ENCODE measurements at regions not wholly inside any gene's neighbourhood (a gene's known extent, or its start where the extent isn't known, plus 50 kb on each side); places are given as distances from the start of the nearest gene placed in this dataset.

DNA sequence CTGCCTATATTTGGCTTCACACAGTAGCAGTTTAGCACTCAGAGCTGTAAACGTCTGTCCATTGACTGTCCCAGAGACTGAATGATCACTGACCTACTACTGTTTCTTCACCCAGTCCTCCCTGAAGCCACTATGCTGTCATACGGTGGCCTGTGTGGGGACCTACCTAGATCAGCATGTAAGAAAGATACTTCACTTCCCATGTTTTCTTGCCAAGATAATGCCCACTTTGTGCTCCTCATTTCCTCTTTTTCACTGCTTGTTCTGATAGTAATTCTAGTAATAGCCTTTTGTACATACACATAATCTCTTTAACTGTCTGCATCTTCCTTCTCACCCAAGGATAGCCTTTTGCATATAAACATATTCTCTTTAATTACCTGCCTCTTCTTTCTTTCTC lies 109.9 kb upstream of the TIAM2 start:
- no peak for DNase-seq

DNA sequence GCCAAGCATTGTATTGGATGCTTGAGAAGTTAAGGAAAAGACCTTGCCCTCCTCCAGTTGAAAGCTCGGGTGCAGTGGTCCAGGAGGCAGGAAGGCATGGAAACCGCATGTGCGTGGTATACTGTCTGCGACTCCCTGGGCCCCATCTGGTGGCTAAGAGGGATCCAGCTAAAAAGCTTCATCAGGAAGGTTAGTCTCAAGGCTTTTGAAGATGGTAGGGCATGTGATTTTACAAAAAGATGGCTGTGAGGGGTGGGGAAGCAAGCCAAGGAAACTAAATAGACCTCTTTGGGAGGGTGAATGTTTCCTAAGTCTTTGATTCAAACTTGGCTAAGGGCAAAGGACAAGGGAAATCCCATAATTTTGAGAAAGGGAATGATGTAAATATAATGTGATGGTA lies 109.1 kb upstream of the TIAM2 start:
- DNase-seq, result no peak

DNA sequence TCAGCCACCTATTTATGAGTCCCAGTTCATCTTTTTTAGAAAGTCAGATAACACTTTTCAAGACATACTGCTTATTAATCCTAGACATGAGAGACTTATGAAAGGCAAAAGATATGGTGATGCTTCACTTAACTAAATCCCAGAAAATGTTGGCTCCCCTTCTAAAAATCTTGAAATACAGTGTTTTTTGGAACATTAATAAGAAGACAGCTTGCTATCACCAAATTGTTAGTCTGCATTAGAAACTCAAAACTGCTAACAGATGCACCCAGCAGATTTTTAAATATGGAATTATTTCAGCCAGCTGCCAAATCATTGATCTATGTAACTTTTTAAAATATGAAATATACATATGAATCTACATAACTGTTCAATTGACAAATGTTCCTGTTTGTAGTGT lies 108.6 kb upstream of the TIAM2 start:
- no peak for DNase-seq

DNA sequence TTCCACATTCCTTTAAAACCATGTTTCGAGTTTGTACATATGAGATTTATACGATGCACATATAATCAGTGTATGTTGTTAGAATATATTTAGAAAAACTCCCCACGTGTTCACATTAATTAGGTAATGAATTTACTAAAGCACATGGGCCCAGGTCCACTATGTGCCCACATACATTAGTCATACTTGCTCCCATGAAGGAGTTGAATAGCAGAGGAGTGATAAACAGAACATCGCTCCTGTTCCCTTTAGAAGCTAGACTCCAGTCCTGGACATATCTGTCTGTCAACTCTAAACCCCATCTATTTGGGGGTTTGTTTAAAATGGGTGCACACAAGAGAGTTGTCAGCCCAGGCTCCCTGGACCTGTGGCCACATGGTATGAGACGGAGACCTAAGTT lies 108.1 kb upstream of the TIAM2 start:
- no peak for DNase-seq

DNA sequence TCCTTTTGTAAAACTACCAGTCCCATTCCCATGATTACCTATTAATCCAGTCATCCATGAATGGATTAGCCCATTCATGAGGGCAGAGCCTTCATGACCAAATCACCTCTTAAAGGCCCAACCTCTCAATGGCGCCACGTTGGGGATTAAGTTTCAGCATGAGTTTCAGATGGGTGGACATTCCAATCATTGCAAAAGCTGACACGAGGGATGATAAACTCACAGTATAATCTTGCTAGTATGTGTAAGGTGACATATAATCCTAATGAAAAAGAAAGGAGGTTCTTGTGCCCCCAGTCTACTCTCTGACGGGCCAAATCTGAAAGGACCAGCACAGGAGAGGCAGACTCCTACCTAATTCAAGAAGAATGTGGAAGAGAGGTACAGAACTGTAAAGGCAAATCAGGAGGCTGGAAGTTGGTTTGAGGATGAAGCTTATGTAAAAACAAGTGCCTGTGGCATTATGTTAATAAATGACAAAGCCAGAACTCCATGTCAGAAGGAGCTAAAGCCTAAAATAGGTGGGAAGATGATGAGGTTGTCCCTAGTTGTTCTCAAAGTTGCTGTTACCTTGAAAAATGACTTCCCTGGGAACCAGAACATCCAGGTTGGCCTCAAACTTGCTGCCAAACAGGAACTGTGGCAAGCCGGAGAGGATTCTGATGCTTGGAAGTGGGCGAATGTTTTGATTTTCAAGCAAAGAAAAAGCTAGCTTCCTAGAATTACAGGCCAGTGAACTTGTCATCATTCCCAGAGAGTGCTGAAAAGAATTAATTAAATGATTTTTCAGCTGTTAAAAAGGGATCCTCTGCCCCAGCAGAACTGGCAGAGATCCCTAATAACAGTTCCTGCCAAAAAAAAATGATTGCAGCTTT lies 106.5 kb upstream of the TIAM2 start:
- no peak for DNase-seq

DNA sequence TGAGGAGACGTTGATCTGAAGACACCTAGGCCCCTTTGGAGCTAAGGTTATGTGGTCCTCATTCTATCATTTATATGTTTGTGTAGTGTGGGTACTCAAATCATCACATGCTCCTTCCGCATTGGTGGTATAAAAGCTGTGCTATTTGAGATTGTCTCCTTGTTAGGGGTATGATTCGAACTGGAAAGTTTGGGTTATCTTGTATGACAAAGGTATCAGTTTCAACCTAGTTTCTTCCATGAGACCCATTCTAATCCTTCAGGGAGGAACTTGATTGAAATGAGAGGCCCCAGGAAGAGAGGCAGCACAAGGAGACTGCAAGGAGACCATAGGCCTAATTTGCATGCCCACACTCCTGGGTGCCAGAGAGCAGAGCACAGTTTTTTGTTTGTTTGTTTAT lies 104.2 kb upstream of the TIAM2 start:
- DNase-seq, result no peak

DNA sequence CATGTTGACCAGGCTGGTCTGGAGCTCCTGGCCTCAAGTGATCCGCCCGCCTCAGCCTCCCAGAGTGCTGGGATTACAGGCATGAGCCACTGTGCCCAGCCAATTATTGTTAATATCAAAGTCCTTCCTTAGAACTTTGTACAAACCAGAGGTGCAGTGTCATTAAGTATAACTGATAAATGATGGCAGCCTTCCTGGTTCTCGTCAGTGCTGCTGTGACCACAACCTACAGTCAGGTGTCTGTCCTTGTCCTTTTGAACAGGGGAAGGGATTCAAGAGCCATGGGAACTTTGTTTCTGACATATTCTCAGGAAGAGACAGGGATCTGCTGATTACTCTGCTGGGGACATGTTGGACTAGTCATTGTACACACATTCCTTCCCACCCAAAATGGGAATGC lies 103.2 kb upstream of the TIAM2 start:
- no peak for DNase-seq

DNA sequence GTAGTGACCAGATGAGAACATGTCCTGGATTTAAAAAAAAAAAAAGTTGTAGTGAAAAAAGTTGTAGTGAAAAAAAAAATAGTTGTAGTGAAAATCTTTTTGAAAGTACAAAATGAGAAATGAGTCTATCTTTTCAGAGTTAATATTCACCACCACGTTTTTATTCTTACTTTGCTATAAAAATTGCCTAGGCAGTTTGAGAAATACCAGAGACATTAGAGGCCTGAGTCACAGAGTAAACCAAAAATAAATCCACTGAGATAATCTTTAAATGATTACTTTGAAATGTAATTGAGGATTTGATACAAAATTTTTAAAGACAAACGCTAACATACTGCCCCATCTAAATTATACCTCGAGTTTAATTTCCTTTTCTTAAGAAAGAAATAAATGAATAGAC lies 101.2 kb upstream of the TIAM2 start:
- no peak for DNase-seq

DNA sequence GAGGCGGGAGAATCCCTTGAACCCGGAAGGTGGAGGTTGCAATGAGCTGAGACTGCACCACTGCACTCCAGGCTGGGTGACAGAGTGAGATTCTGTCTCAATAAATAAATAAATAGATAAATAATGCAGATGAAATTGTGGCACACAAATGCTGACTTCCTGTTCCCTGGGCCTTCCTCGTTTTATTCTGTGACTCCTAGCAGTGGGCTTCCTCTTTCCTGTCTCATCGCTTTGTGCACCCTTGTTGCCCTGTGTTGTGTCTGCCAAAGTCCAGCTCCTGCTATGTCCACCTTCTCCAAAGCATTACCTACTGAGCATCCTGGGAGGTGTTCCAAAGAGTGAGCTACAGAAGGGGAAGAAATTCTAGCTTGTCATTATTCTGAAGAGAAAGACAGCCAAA lies 100.2 kb upstream of the TIAM2 start:
- DNase-seq, result no peak

DNA sequence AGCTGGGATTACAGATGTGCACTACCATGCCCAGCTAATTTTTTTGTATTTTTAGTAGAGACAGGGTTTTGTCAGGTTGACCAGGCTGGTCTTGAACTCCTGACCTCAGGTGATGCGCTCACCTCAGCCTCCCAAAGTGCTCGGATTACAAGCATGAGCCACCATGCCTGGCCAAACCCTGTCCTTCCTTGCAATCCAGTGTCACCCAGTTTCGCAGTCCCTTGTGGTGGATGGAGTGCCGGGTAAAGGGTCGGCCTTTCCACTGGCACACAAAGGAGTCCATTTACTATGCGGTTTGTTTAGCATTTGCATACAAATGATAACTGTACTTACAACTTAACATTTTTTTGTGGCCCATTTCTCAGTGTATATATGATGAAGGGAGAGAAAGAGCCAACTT lies 99.3 kb upstream of the TIAM2 start:
- DNase-seq, result no peak

DNA sequence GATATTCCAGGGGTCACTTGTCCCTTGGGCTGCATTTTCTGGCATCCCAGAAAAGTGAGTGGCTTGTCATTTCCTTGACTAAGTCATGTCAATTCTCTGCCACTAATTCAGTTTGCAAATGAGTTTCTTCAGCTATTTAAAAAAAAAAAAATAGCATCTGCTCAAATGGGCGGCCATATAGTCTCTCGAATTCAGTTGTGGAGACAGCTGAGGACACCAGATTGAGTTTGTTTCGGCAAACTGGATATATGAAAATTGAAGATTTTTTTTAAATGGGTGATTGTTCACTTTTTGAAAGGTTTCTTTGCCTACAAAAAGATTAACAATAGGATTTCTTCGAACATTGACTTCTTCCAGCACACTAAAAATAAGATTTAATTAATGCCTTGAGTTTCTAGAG lies 96.3 kb upstream of the TIAM2 start:
- no peak for DNase-seq

DNA sequence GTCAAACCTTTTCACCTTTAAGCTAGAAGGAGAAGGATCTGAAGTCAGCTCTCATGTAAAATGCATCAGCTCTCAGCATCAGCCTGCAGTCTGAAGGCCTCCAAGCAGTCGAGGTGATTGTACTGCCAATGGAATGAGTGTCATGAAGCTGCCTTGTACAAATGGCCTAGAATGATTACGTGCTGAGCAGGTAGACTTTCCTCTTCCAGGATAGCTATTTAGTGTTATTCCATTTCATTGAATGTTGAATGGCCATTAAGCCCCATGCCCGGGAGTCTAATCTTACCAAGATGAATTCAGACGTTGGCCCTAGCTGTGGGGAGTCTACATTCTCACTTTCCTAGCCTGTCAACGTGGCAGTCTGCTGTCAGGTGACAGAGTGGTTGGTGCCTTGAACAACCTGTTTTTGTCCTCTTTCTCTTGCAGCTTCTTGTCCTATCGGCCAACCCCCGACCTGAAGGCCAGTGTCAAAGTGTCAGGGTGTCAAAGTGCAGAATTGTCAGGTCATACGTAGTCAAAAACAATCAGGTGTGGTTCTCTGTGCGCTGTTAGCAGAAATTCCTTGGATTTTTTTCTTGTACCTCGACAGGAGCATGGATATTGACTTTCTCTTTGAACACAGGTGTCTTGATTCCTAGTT lies 95.2 kb upstream of the TIAM2 start:
- no peak for DNase-seq

DNA sequence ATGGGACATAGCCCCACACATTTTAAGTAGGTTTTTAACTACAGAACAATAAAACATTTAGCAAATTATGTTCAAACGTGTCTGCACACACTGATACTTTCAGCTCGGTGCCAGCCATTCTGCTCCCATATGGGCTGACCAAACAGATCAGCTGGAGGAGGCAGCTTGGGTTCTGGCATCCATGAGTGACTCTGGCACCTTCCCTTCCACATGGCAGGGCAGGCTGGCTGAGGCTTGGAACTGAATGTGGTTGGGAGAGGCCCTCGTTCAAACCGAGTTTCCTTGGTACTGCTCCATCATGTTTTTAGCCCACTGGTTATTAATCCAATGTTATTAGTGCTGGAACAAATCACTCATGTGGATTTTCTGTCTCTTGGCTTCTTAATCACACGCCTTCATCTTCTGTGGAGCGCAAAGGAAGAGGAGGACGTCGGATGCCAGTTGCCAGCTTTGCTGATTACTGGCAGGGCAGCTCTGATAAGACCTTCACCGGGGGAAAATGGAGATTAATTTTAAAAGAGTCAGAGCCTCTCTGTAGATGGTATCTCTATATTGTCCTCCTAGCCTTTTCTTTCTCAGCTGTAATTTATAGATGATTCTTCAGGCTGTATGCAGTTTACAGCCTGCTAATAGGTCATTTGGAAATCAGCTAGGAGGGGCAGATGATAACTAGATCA lies 93.1 kb upstream of the TIAM2 start:
- no peak for DNase-seq

DNA sequence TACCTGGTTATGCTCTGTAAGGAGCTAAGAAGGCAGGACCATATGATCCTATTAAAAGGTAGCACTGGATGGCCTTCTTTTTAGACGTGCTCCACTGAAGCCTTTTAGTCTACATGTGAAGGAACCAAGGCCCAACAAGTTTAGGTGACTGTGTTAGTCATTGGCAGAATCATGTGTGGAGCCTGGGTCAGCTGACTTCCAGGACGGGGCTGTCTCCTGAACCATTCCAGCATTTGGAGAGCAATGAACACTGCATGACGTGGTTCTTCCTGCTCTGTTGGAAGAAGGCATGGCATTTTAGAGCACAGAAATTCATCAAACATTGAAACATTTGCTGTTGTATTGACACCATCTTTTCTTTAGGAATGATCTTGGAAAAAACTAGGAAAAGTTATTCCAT lies 87.8 kb upstream of the TIAM2 start:
- no peak for DNase-seq

DNA sequence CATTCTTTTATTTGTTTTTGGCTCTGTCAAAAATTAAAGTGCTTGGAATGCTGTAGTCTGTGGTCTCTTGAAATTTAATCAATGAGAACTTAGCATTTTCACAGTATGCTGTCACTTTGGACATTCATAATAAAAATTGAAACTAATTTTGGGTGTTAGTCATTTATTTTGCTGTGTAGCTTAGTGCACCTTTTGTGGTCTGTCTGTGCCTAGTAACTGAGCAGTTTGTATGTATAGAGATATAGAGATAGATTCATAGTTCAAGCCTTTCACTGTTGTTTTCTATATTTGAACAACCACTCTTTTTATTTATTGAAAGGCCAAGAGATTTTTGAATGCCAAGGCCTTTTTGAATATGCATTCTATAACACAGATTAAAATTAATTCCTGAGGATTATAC lies 86.4 kb upstream of the TIAM2 start:
- no peak for DNase-seq

DNA sequence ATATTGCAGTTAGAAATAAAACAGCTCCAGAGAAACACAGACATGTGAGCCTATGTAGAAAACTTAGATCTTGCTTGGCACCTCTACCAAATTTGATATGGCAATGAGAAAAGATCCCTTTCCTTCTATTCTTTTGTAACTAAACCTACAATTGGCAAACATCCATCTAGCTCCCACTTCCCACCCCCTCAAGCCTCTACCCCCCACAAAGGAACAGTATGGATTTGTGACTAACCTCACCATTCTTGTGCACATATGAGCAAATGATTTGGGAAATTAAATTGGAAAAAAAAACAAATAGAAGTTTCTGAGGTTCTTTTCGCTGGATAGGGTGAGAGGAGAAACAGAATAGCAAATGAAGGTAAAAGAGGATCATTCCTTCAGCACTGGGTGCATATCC lies 85.8 kb upstream of the TIAM2 start:
- DNase-seq, result no peak

DNA sequence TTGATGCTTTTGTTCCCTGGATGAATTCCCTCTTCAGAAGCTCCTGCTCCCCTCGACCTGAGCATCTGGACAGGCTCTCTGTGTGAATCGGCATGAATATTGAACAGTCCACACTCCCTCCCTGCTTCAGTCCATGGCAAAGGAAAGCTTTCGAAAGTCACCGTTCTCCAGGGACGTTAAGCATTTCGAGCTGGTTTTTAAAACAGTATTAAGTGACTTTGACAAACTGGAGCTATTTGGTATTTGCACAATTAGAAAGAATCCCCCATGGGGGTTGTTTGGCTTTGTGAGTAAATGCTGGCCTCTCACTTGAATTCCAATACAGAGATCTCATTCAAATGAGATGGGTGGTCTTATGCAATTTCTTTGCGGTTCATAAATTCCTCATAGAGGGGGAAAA lies 85.3 kb upstream of the TIAM2 start:
- DNase-seq, result no peak

DNA sequence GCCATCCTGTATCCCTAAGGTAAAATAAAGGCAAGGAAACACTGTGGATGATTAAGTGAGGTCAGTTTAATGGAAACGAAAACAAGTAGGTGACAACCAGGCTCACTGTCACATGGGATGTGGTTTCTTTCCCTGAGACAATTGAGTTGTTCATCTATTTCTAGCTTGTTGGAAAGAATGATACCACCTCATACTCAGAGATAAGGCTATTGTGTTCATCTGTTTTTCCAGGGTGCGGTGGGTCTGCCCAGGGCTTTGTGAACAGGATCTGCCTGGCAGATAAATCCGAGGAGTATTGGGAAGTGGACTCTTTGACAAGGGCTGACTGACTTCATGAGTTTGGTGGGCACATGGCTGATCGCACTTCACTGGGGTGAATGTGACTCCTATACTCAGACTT lies 80.8 kb upstream of the TIAM2 start:
- DNase-seq, result no peak

DNA sequence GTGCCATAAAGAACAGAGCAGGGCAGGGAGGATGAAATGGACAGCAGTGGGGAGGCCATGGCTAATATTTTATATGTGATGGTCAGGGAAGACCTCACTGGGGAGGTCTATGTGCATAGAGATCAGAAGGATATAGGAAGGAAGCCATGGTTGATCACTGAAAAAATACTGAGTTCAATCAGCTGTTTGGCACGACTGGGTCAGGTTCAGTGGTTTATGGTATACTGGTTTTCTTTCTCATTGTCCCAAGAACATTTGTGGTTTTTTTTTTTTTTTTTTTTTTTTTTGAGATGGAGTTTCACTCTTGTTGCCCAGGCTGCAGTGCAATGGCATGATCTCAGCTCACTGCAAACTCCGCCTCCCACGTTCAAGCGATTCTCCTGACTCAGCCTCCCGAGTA lies 78.3 kb upstream of the TIAM2 start:
- no peak for DNase-seq

DNA sequence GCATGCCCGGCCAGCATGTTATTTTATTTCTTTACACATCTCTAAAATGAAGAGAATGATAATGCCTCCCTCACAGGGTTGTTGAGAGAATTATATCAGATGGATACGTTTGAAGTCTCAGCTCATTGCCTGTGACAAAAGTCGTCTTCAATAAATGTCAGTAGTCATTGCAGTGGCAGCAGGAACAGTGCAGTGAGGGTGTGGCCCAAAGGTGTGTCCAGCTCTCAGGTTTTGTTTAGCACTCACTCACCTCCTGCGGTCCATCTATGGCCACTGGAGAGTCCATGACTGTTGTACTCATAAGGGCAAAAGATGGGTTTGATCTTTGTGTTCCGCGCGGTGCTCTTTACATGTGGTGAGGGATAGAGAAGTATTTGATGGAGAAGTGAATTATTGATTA lies 77.2 kb upstream of the TIAM2 start:
- DNase-seq, result no peak

DNA sequence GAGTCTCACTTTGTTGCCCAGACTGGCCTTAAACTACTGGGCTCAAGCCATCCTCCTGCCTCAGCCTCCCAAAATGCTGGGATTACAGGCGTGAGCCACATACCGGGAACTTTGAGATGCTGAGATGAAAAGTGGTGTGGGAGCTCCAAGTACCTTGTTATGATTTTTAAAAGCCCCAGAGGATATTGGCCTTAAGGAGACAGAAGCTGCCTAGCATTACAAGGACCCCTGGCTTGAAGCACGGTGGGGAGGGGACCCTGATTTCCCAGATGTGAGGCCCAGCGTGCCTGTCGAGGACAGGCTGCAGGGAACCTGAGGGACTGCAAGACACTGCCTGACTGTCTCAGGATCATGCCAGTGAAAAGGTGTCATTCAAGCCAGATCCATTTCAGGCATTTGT lies 75.3 kb upstream of the TIAM2 start:
- DNase-seq, result no peak

DNA sequence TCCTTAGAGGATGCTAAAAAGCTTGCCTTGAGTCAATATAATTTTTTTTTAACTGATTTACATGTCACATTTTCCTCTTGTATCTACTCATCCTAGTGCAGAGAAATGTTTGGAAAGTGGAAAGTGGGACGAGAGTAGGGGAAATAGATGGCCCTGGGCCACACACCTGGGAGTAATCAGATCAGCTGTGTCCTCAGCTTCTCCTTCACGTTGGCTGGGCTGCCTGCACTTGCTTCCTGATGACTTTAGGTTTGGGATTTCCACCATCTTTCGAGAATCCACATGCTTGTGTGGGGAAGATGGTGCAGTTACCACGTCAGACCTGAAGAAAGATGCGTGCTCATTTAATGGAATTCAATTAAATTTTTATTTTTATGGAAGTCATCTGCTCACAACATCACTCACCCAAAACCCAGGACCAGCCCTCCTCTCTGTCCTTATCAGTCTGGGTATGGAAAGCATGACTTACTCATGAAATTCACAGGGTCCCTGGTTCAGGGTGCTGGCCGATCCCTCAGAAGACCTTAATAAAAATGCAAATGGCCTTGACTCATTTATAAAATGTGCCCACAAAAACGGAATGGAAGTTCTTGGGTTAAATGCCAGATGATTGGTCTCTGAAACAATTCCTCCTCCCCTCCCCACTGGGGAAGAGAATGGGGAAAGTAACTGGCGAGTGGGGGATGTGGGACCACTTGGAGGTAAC lies 74.5 kb upstream of the TIAM2 start:
- DNase-seq, result no peak

DNA sequence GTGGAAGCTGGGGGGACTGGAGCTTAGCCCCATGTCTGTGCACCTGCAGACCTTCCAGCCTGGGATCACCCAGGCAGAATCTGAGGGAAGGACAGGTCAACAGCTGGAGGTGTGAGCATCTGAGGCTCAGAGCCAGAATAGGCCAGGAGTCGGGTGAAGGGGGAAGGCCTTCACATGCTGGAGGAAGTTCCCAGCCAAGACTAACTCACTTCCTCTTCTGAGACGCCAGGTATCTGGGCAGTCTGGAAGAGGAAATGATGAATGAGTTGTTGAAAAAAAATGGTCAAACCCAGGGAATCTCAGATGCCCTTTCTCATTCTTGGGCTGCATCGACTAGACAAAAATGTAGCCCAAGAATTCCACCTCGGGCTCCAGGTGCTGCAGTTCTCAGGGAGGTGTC lies 73.6 kb upstream of the TIAM2 start:
- no peak for DNase-seq

Data from DMS79 (cell line).